ENCODE measurements at regions not wholly inside any gene's neighbourhood (a gene's known extent, or its start where the extent isn't known, plus 50 kb on each side); places are given as distances from the start of the nearest gene placed in this dataset.
A peak's percentile ranks its signal among the peaks of the same experiment; 100 is the strongest.
"Not testable (repeated sequence)": the region's sequence is repeated elsewhere in the genome, so short reads cannot be mapped to it uniquely, and the experiment has no call there.

- DNase-seq (ENCODE audit: low read depth in 1 of 2, low spot score in 1 of 2) = not testable (repeated sequence)
These were observed 110.6 kb downstream of the RPIA start for GRCh38 chr2:88802026-88802425.

DNA sequence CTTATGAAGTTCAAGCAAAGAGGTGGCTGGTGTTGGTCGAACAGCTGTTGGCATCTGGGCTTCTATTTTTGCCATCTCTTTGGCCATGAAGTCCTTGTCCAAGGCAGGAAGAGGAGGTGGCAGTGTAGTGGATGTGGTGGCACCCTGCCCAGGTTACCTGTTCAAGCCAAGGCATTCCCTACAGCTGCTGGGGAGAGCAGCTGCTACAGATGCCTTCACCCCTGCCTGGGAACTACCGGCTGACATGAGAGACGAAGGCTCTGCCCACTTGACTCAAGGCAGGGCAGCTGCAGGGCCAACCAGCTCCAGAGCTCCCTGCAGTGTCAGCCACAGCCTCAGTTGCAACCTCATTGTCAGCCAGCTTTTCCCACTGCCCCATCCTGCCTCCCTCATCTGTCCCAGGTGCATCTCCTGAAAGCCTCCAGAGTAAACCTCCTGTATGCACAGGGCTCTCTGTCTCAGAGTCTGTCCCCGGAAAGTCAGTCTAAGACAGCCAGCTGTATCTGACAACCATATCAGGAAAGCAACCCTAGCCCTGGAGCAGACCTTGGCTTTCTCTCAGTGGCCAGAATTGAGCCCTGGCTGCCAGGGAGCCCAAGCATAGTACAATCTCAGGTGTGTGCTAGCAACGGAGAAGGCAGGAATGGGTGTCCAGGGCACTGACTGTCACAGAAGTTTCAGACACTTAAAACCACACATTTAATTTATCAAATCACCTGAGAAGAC, 115.9 kb downstream of the RPIA start:
- no peak for DNase-seq (ENCODE audit: low read depth in 1 of 2, low spot score in 1 of 2)

DNA sequence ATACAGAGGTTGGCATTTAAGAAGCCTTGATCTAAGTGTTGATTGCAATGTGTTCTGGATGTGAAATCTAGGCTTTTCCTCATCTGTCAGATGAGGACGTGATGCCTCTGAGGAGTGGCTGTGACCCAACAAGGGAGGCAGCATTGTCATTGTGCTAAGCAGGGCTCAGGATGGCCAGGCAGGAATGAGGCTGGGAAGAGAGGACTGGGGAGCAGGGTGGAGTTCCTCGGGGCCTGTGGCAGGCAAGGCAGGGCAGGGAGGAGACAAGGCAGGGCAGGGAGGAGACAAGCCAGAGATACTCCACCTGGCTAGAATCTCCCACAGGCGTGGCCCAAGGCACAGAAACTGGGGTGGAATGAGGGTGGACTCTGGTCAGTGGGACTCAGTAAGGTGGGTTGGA, 116.6 kb downstream of the RPIA start:
- DNase-seq (ENCODE audit: low read depth in 1 of 2, low spot score in 1 of 2) = no peak

DNA sequence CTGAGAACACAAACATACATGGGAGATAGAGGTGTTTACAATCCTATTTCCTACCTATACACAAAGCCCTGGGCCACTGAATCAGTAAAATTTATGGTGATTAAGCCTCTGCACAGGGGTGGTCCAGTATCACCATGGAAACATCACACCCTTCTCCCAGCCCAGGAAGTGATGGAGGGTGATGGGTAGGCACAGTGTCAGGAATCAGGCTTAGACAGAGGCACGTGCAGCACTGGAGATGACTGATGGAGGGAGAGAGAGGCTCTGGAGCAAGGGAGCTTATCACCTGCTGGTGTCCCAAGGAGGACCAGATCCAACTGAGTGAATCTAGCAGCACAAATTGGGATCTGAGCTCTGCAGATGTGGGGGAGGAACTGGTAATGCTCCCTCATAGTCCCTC, 117.2 kb downstream of the RPIA start:
- no peak for DNase-seq (ENCODE audit: low read depth in 1 of 2, low spot score in 1 of 2)

DNA sequence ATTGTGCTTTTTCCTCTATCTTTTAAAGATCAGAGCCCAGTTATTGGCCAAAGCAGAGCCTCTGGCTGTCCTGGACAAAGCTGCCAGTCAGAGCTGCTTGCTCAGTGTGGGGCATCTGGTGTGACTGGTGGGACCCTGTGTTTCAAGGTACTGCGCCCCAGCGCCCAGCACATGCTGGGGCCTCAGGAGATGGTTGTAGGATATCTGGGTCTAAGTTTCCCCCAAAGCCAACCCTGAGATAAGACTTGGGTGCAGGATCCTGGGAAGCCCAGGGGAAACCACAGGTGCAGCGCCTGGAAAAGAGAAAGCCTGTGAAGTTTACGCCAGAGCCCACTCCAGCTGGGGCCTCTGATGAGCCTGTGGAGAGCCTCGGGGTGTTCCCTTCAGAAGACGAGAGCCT, 117.7 kb downstream of the RPIA start:
- DNase-seq (ENCODE audit: low read depth in 1 of 2, low spot score in 1 of 2) = no peak

- DNase-seq (ENCODE audit: low read depth in 1 of 2, low spot score in 1 of 2) = no peak
These were observed 118.5 kb downstream of the RPIA start for GRCh38 chr2:88810017-88810416.

- DNase-seq (ENCODE audit: low read depth in 1 of 2, low spot score in 1 of 2) = no peak
These were observed 119.0 kb downstream of the RPIA start for GRCh38 chr2:88810488-88810887.

- DNase-seq (ENCODE audit: low read depth in 1 of 2, low spot score in 1 of 2) = no peak
These were observed 119.8 kb downstream of the RPIA start for GRCh38 chr2:88811233-88811632.

DNA sequence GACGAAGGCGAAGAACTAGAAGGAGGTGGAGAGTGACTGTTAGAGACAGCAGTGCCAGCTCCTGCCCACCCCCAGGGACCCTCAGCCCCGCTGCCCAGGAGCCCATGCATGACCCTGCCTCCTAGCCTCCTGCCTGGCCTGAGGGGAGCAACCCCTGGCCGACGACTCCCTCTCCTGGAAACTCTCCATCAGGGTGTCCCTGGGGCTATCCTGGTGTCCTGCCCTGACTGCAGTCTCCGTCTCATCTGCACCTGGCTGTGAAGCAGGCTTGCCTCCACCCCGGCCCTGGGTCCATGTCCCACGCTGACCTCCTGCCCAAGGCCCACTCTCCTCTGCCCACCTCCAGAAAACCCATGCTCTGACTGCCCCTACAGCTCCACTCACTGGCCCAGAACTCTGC, 120.2 kb downstream of the RPIA start:
- no peak for DNase-seq (ENCODE audit: low read depth in 1 of 2, low spot score in 1 of 2)

DNA sequence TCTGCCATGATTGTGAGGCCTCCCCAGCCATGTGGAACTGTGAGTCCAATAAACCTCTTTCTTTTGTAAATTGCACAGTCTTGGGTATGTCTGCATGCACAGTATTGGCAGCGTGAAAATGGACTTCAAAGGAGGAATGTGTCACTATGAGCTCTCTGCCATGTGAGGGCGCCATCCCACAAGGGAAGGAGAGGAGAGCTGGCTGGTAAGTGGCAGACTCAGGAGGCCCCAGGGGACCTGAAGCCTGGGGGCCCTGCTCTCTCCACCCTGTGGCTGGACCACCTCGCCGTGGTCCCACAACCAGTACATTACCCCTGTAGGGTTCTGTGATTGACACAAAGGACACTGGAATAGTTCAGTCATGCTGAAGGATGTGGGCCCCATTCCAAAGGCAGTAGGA, 122.1 kb downstream of the RPIA start:
- no peak for DNase-seq (ENCODE audit: low read depth in 1 of 2, low spot score in 1 of 2)

GRCh38 chr2:88815282-88815681, 123.8 kb downstream of the RPIA start:
- DNase-seq (ENCODE audit: low read depth in 1 of 2, low spot score in 1 of 2) = no peak

DNA sequence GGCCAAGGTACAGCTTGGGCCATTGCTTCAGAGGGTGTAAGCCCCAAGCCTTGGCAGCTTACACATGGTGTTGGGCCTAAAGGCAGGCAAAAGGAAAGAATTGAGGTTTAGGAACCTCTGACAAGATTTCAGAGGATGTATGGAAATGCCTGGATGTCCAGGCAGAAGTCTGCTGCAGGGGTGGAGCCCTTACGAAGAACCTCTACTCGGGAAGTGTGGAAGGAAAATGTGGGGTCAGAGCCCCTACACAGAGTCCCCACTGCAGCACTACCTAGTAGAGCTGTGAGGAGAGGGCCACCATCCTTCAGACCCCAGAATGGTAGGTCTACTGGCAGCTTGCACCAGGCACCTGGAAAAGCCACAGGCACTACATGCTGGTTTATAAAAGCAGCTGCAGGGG, 124.2 kb downstream of the RPIA start:
- DNase-seq (ENCODE audit: low read depth in 1 of 2, low spot score in 1 of 2) = no peak

DNA sequence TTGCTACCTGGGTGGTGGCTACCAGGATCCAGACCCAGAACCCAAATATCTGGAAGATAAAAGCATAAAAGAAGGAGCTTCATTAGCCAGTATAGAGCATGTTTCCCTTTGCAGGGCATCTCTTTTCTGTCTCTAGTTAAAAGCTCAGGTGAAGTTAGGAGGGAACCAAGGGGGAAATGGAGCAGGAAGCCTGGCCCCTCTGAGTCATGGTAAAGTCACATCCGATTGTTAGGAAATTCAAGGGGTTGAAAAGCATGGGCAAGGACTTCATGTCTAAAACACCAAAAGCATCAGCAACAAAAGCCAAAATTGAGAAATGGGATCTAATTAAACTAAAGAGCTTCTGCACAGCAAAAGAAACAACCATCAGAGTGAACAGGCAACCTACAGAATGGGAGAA, 126.9 kb downstream of the RPIA start:
- DNase-seq (ENCODE audit: low read depth in 1 of 2, low spot score in 1 of 2) = no peak

DNA sequence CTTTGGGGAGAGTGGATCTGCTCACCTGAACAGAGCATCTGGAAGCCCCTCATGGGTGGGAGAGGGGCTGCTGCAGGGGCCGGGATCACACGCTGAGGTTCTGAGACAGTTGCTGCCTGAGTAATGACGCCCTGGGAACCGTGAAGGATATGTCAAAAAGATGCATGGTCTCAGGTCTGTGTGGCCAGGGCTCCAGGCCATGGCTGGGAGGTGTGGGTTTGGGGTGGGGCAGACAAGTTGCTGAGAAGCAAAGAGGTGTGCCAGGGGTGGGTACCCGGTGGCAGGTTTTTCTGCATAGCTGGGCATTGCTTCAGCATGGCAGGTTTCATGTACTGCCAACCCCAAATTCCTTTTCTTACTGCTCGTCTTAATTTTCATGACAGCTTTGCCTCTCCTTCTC, 133.5 kb downstream of the RPIA start:
- no peak for DNase-seq (ENCODE audit: low read depth in 1 of 2, low spot score in 1 of 2)

DNA sequence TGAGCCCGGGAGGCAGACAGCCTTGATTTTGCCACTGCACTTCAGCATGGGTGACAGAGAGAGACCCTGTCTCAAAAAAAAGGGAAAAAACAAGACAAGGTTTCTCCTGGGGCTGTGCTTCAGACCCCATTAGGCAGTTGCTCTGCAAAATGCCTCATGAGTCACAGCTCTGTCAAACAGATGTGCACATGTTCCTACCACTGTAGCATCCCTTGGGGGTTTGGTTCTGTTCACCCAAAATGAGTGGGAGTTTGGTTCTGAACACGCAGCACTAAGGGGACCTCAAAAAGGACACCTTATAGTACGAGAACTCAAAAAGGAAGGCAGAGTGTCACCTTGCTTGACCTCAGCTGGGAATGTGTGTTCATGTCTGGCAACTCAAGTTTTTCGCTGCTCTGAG, 134.9 kb downstream of the RPIA start:
- DNase-seq (ENCODE audit: low read depth in 1 of 2, low spot score in 1 of 2) = no peak

GRCh38 chr2:88827821-88828220, 136.3 kb downstream of the RPIA start:
- DNase-seq (ENCODE audit: low read depth in 1 of 2, low spot score in 1 of 2) = no peak

- DNase-seq (ENCODE audit: low read depth in 1 of 2, low spot score in 1 of 2) = no peak
These were observed 137.1 kb downstream of the RPIA start for GRCh38 chr2:88828397-88829137.

GRCh38 chr2:88829607-88830463, 138.4 kb downstream of the RPIA start:
- no peak for DNase-seq (ENCODE audit: low read depth in 1 of 2, low spot score in 1 of 2)

- DNase-seq (ENCODE audit: low read depth in 1 of 2, low spot score in 1 of 2) = no peak
These were observed 139.8 kb downstream of the RPIA start for GRCh38 chr2:88831071-88831791.

- peak in 1 of 2 donors; percentile 8 for DNase-seq (ENCODE audit: low read depth in 1 of 2, low spot score in 1 of 2)
These were observed 140.3 kb downstream of the RPIA start for GRCh38 chr2:88831792-88832248.

- no peak for DNase-seq (ENCODE audit: low read depth in 1 of 2, low spot score in 1 of 2)
These were observed 141.0 kb downstream of the RPIA start for GRCh38 chr2:88832311-88832991.
